Activated CD4-positive, alpha-beta T cell treated with anti-CD3 and anti-CD28 coated beads, Interleukin-2, Interleukin-6, amounts not matched to agents 100 ng/mL and 50 ng/mL, durations not matched to agents 16 hours and 8 hours (primary cell): ENCODE measurements at regions not wholly inside any gene's neighbourhood (a gene's known extent, or its start where the extent isn't known, plus 50 kb on each side); places are given as distances from the start of the nearest gene placed in this dataset.

ENCODE experiments used
- DNase-seq: peaks from one replicate; pipeline ENCODE4 v3.0.0-alpha.2; 2020

DNA sequence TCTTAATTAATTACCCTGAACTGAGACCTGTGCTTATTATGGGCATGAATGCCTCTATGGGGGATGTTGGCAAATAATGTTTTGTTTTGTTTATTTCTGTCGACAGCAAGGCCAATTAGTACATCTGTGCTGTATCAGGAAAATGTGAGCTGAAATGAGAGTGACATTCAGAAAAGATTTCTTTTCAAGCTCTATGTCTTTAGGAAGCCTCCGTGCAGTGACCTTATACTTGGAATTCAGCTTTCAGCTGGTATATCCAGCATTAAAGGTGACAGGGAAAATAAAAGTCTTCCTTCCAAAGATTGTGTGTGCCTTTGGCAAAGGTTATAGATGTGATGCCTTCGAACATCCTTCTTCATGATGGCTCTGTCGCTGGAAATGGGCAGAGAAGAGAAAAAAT, 1061.1 kb downstream of the SORCS3 start:
- DNase-seq: no peak

DNA sequence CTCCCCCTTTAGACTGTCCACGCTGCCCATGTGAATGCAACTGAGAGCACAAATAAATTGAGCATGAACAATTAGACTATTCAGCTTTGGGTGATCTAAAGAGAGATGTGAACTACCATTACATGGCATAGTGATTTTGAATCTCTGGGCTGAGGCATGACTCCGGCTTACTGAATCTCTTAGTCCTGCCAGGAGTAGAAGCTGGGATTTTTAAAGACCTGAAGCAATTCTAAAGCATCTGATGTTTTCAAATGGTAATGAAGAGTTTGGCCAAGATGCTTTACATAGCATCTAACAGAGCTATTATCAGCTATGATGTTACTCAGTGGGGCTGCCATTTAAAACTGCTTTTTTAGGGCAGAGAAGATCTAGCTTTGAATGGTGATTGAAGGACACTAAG, 1059.1 kb downstream of the SORCS3 start:
- no peak for DNase-seq

DNA sequence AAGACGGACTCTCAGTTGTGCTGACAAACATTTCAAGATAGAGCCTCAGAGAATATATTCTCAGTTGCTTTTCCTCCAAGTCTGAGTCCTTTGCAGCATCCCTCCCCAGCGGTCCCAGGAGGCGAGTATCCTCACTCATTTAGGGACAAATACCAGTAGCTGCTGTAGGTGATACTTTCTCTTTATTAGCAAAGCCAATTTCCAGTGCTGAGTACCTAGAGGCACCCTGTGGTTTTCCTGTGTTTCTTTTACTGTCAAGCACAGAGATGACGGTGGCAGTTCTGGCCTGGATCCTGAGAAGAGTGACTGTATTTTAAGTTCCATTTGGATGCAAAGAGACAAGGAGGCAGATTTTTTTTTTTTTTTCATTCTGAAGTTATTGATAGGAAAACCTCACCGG, 1058.4 kb downstream of the SORCS3 start:
- no peak for DNase-seq

DNA sequence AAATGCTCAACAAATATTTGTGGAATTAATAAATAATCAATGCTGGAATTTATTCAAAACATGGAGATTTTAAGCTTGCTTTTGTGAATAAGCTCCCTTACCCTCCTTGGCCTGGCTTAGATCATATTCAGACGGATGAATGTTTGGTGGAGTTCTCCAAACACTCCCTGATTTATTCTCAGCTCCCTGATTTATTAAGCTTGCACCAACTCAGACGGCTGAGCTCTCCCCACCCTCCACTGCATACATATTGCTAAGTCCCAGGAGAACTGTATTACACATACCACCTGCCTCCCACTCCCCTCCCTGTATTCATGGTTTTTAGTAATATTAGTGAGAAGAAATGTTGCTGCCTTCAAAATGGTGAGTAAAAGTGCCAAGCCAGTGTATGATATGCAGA, 1057.5 kb downstream of the SORCS3 start:
- no peak for DNase-seq

DNA sequence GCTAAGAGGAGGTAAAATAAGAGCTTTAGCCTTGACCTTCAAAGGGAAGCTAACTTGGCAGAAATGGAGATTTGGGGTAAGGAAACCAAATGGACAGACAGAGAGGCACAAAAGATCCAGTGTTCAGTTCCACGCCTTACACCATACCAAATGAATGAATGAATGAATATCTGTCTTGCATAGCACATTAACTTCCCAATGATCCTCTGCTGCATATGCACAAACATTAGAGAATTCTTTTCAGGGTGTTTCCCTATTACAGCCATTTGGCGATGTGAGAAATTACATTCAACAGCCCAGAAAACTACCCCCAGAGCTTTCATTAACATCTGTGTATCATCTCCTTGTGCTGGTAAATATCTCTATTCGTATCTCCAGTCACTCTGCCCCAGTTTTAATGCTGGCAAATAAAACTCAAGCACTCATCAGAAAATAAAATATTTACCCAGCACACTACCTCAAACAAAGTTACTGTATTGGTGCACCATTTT, 1056.2 kb downstream of the SORCS3 start:
- no peak for DNase-seq

DNA sequence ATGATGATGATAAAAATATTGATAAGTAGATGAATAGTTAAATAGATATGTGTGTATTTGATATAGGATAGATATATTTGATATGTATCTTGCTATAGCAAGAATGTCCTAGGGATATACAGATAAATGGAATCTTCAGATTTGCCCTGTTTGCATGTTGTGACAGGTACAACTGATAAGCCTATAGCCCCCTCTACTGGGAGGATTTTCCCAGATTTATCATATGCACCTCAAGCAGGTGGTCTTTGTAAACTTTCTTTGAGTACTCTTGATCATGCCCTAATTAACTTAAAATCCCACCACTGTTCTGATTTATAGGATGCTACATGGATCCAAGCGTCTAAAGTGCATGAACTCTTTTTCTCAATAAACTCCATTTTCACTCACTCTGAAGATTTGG, 1050.7 kb downstream of the SORCS3 start:
- DNase-seq: peak; percentile 17

DNA sequence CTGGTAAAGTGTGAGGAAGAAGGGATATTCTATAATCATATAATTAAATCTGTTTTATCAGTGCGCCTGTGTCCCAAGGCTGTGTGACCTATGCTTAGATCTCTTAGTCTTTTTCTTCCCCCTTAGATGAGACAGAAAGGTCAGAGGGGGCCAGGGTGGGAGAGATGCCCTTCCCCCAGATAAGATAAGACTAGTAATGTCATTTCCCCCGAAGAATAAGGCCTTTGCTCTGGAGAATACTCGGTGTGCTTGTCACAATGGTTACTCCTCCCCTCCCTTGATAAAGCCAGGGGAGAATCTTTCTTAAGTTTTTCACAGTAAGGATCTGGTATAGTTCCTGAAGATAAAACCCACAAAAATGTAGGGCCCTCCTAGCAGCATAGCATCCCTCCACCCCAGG, 1041.8 kb downstream of the SORCS3 start:
- DNase-seq: no peak

DNA sequence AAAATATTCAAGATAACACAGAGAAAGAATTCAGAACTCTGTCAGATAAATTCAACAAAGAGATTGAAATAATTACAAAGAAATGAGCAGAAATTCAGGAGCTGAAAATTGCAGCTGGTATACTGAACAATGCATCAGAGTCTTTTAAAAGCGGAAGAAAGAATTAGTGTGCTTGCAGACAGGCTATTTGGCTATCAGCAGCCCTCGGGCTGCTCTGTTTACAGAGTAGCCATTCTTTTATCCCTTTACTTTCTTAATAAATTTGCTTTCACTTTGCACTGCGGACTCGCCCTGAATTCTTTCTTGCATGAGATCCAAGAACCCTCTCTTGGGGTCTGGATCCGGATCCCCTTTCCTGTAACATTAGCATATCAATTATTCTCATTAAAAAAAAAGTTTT, 1040.0 kb downstream of the SORCS3 start:
- no peak for DNase-seq

DNA sequence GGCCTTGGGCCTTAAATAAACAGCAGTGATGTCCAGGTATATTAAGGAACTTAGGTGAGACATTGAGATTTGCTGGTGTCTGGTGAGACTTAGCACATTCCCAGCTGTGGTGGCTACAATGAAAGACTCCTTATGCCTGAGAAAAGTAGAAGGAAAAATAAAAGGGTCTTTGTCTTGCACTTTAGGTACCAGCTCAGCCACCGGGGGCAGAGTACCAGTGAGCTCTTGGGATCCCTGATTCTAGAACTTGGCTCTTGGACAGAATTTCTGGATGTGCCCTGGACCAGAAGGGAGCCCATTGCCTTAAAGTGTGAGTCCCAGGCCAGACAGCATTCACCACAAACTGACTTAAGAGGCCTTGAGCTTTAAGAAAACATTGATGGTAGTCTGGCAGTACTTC, 1038.7 kb downstream of the SORCS3 start:
- DNase-seq: no peak

DNA sequence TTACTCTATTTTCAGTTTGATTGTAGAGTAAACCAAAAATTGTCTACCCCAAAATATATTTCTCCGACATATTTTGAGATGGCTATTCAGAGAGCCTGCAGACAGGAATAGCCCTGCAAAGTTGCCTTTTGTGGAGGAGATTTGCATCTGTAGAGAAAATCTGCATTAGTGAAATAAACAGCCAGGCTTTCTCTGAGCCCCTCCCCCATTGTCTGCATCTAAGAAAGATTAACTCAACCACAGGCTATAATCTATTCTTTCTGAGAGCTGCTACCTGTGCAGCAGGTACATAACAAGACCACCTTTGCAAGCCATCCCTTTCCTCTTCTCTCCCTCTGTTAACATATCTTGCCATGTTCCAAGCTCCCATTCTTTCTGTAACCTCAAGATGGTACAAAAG, 1034.2 kb downstream of the SORCS3 start:
- DNase-seq: no peak

DNA sequence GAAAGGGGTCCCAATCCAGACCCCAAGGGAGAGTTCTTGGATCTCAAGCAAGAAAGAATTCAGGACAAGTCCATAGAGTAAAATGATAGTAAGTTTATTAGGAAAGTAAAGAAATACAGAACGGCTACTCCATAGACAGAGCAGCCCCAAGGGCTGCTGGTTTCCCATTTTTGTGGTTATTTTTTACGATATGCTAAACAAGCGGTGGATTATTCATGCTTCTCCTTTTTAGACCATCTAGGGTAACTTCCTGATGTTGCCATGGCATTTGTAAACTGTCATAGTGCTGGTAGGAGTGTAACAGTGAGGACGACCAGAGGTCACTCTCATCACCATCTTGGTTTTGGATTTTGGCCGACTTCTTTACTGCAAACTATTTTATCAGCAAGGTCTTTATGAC, 1033.4 kb downstream of the SORCS3 start:
- DNase-seq: no peak

DNA sequence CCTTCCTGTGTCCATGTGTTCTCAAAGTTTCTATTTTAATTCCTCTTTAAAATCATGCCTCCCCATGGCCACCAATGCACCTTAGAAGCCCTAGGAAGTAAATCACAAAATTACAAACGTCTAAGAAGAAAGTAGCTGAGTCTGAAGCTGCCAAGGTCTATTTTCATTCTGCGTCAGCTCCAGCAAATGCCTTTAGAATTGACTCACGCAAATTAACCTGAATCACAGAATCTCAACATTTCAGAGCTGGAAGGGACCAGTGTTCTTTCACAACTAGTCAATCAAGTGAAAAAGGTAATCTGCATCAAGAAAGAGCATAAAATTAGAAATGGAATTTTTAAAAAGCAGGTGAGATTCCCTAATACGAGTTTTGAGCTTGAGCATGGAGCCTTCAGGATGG, 1017.6 kb downstream of the SORCS3 start:
- DNase-seq: no peak

DNA sequence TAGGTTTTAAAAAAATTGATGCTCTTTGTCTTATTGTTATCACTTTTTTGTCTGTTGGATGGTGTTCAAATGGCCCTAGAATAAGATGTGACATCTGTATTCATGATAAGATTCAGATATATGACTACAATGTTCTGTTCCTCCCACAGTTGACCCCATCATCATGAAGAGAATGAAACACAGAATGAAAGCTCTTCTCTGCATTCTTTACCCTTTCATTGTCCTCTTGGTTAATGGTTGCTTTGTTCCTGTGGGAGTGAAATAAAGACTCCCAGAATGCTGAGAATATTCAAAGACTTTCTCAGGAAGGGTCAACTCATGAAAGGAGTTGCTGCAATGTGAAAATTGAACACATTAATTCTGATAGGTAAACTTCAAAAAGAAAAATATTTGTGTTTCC, 1015.8 kb downstream of the SORCS3 start:
- no peak for DNase-seq

DNA sequence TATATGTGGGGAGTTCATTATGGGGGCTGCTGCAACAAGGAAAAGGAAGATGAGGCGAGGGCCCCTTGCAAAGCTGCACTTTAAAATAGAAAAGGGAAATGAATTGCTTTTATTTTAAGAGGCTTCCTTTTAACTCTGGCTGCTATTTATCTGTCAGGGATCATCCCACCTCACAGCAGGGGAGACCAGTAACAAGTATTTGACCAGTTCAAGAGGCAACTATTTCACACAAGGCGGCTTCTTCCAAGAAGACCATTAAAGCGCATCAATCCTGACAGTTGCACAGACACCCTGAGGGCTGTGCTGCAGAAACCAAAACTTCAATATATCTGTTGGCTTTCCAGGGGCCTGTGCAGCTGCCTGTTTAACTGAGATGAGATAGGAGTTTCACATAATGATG, 1009.2 kb downstream of the SORCS3 start:
- no peak for DNase-seq

DNA sequence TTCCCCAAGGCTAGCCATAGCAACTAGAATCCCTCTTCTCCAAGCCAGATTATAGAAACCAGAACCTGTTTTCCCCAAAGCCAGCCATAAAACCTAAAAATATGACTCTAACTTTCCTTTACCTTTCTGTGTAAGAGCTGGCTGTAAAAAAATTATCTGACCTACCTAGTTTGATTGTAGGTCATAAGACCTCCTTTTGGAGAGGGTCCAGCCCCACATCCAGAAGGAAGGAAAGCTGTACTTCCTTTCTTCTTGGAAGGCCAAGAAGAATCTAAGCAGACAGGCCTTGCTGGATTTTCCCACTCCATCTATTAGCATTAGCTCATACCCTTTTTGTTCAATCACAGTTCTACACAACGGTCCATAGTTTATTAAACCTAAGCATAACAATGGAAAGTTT, 1006.3 kb downstream of the SORCS3 start:
- DNase-seq: no peak

DNA sequence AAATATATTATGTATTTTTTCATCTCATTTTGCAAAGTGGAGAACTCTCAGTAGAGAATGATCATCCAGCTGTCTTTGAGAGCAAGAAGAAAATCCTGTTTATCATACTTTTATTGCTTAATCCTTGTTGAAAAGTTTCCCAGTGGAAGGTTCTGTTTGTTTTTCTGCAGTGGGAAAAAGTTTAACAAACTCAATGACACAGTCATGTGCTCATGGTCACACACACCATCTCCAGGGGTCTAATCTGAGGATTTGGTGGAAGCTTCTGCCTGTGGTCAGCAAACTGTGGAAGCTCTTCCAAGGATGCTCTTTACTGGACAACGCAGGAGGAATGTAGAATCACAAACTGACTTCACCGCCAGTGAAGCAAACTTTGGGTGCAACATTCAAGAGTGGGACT, 1003.9 kb downstream of the SORCS3 start:
- no peak for DNase-seq

DNA sequence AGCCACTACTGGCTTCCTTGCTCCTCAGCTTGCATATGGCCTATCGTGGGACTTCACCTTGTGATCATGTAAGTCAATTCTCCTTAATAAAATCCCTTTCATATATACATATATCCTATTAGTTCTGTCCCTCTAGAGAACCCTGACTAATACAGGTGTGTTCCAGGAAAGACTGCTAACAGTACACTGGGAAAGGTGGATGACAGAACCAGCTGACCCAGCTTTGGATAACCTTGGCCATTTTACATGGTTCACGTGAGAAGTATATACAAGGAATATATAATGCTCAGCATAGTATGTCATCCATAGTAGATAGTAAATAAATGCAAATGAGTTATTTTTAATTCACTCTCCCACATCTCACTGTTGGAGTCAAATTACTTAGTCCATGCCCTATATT, 1003.5 kb downstream of the SORCS3 start:
- no peak for DNase-seq

DNA sequence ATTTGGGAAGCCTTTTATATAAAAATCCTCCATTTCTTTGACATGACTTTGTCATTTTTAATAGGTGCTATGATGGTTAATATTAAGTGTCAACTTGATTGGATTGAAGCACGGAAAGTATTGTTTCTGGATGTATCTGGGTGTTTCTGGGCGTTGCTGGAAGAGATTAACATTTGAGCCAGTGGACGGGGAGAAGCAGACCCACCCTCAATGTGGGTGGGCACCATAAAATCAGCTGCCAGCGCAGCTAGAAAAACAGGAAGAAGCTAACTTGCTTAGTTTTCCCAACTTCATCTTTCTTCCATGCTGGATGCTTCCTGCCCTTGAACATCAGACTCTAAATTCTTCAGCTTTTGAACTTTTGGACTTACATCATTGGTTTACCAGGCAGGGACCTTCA, 1003.0 kb downstream of the SORCS3 start:
- DNase-seq: no peak

DNA sequence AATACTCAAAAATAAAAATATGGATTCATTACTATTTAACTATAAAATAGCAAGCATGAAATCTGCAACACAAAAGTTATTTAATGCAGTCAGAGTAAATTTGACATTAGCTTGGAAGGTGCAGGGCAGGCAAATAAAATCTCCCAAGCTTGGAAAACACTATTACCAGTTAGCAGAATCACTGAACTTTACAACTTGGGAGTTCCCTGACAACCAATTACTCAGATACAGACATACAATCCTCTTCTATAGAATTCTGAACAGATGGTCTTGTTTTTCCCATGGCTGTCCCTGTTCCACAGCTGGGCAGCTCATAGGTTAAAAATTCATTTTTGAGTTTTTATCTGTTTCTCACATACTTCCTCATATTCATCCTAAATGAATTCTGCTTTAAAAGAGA, 1002.6 kb downstream of the SORCS3 start:
- DNase-seq: no peak

DNA sequence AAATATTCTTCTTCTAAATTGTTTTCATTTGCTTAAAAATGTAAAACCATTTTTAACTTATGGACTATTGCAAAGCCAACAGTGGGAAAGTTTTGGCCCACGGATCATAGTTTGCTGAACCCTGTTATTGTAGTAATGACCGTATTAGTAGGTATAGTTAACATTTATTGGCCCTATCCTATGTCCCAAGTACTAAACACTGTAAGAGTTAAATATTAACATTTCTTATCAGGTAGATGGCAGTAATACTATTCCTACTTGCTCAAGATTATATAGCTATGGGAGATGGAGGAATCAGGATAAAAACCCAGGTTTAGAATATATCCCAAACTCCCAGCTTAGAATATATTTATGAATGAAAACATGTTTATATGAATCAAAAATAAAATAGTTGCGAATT, 993.2 kb downstream of the SORCS3 start:
- DNase-seq: no peak

DNA sequence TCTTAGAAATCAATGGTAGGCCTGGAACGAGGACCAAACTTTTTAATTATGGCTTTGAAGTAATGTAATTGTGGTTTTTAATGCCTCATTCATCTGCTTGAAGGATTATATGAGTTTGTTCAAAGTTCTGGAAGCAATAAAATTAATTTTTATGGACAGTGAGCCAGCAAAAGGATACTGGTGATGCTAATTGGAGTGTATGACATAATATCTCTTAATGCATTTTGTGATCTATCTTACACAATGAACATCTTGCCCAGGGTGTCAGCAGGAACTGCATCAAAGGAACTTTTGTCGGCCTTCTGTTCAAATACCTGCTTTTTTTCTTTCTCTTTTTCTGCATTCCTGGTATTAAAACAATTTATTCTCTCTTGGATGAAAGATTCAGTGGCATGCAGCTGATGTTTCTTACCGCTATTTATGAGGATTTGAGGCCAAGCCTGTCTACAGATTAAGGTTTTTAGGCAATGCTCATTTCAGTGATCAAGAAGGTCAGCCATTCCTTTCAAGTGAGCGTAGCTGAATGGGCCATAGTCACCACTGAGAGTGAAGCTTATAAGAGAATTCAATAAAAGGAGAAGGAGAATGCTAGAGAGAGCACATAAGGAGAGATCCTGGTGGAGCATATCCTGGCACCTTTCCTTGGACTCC, 974.8 kb downstream of the SORCS3 start:
- DNase-seq: no peak

DNA sequence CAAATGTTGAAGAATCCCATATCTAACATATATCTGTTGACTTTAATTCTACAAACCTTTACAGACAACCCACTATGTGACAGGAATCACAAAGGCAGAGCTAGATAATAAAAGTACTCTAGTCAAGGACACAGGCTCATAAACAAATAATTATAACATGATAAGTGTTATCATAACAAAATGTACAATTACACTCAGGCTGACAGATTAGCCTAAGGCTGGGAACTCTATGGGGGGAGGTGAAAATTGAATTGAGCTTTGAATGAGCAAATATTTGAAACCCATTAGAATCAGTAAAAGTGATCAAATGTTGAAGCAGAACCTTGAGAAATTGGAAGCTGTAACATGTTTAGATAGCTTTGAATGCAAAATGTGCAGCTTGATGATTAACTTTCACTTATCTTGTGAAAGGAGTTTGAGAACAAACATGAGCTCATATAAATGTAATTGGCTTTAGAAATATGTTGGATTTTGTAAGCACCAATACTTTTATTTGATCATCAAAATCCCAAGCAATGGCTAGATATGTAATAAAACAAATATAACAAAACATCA, 970.2 kb downstream of the SORCS3 start:
- DNase-seq: no peak

DNA sequence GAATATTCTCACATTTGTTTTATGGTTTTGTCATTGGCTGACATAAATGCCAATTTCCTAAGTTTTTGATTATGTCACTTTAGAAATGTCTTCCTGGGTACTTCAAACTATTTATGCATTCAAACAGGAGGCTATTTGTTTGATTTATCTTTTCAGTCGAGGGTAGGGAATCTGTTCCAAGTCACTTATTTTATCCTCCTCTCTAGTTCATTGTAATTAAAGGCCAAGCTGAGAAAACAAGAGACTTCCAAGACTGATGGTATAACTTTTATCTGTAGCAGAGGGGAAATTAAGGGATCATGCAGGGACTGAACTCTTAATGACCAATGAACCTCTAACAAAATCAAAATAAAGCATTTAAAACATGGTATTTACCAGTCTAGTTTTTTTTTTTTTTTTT, 968.4 kb downstream of the SORCS3 start:
- no peak for DNase-seq

DNA sequence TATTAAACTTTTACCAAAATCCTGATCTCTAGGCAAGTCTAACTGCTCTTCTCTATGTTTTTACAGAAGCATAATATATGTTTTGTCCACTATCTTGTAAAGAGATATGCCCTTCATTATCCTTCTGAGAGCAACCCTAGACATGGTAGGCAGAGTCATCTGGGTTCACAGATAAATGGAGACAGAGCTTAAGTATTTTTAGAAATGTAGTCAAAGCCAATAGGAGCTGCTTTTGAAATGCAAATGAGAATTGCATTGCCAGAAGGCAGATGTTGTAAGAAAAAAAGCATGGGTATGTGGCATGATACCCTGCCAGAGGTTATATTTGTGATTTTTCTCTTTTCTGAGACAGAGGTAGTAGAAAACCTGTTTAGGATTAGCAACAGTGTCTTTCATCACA, 964.8 kb downstream of the SORCS3 start:
- DNase-seq: no peak

DNA sequence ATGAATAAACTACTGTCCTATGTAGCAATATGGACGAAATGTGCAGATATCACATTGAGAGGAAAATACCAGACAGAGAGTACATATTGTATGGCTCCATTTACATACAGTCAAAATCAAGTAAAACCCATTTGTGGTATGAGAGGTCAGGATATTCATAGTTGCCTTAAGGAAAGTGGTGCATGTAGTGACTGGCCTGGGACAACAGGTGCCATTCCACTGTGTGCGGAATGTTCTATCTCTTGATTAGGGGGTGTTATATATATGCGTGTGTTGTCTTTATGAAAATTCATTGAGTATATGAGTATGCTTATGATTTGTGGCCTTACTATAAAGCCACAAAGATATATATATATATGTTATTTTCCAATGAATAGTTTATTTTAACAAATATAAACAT, 964.0 kb downstream of the SORCS3 start:
- DNase-seq: no peak
